CD4-positive, alpha-beta T cell (primary cell): ENCODE measurements at regions not wholly inside any gene's neighbourhood (a gene's known extent, or its start where the extent isn't known, plus 50 kb on each side); places are given as distances from the start of the nearest gene placed in this dataset.

Experiments
- ATAC-seq: fragments of 200-7000 bp; cut with Tn5 transposase; one replicate; pipeline ENCODE4 v1.10.0; 2022; ENCODE audit warnings: mild to moderate bottlenecking; ENCODE audit not compliant: poor library complexity
- CTCF ChIA-PET: fragments of 350-600 bp; sonication (Branson Sonifier 250); formaldehyde crosslinking; loops from one replicate; lab custom pipeline; 2021; ENCODE audit warnings: antibody characterized with exemption, inconsistent platforms; lab: Charles Lee
- POLR2A ChIA-PET: fragments of 350-600 bp; sonication (Branson Sonifier 250); formaldehyde crosslinking; loops from one replicate; lab custom pipeline; 2021; ENCODE audit warnings: antibody characterized with exemption, inconsistent platforms; lab: Charles Lee
- DNase-seq, 14 experiments: peaks; one replicate each; pipeline ENCODE4 v3.0.0-alpha.2; 2013 to 2020; ENCODE audit warnings: mixed read lengths in 2 of 14
- H3K27ac ChIP-seq, 2 donors: one replicate each; pipeline versions ENCODE4 v1.5.1 to v1.7.0; 2013; ENCODE audit warnings: low read length in 2 of 2, low read depth in 1 of 2, mild to moderate bottlenecking in 1 of 2
- H3K27me3 ChIP-seq, 2 experiments: 1 replicate in 1 of 2; 2 replicates in 1 of 2; pipeline versions ENCODE4 v1.6.1 to v1.7.0; 2013; ENCODE audit warnings: low read length in 2 of 2, control low read depth in 1 of 2, mild to moderate bottlenecking in 1 of 2, moderate library complexity in 1 of 2; ENCODE audit not compliant: insufficient read depth in 2 of 2, control insufficient read depth in 1 of 2
- H3K36me3 ChIP-seq: one replicate; pipeline ENCODE4 v1.6.1; 2013; ENCODE audit warnings: low read length, control low read depth; ENCODE audit not compliant: insufficient read depth
- H3K4me1 ChIP-seq: one replicate; pipeline ENCODE4 v1.6.1; 2013; ENCODE audit warnings: low read length, control low read depth; ENCODE audit not compliant: insufficient read depth
- H3K4me3 ChIP-seq: one replicate; pipeline ENCODE4 v1.5.1; 2013; ENCODE audit warnings: mild to moderate bottlenecking, low read length, moderate library complexity
- H3K9me3 ChIP-seq, 2 experiments: 1 replicate in 1 of 2; 2 replicates in 1 of 2; pipeline versions ENCODE4 v1.6.1 to v1.7.0; 2013; ENCODE audit warnings: low read length in 2 of 2, mild to moderate bottlenecking in 2 of 2, control low read depth in 1 of 2, moderate library complexity in 1 of 2; ENCODE audit not compliant: control insufficient read depth in 1 of 2, insufficient read depth in 1 of 2
- H3K27ac Mint-ChIP-seq: one replicate; pipeline ENCODE4 v1.8.0; 2020; ENCODE audit warnings: mixed read lengths
- H3K27me3 Mint-ChIP-seq: one replicate; pipeline ENCODE4 v1.8.0; 2021; ENCODE audit warnings: mixed read lengths
- H3K36me3 Mint-ChIP-seq: one replicate; pipeline ENCODE4 v1.8.0; 2021; ENCODE audit warnings: low read depth, mixed read lengths
- H3K4me1 Mint-ChIP-seq: one replicate; pipeline ENCODE4 v1.8.0; 2021; ENCODE audit warnings: low read depth, mixed read lengths
- H3K4me3 Mint-ChIP-seq: one replicate; pipeline ENCODE4 v1.8.0; 2020; ENCODE audit warnings: mild to moderate bottlenecking, mixed read lengths
- H3K9me3 Mint-ChIP-seq: one replicate; pipeline ENCODE4 v1.8.0; 2020; ENCODE audit warnings: mixed read lengths
- CTCF ChIP-seq: fragments of 200-600 bp; IDR thresholded peaks from one replicate; pipeline ENCODE4 v1.8.0; 2022; ENCODE audit warnings: antibody characterized with exemption, mild to moderate bottlenecking
- intact Hi-C, 2 experiments: fragments of 100-400 bp; cut with DNase I in 1 of 2; cut with micrococcal nuclease in 1 of 2; formaldehyde crosslinking; loops; one replicate each; pipeline versions ENCODE4 v1.15.1 to v1.9.0; 2023 to 2025; cut with DNase I, micrococcal nuclease

- no peaks in the 10 kb centered on the region for H3K36me3 ChIP-seq
- Mint-ChIP-seq H3K27me3 (no peaks in the 10 kb centered on the region), H3K4me3 (no peak overlapping the region), H3K9me3 (no peaks in the 10 kb centered on the region), H3K4me1 (no peaks in the 10 kb centered on the region), H3K36me3 (no peaks in the 10 kb centered on the region), H3K27ac (no peak overlapping the region)
- no peaks in the 10 kb centered on the region for H3K4me1 ChIP-seq
- H3K4me3 ChIP-seq = no peak overlapping the region
- no peak for ATAC-seq
- intact Hi-C loops = no loop called here
- no peak for DNase-seq
- peaks cover 0 to 9% of the 10 kb centered on the region in 2 experiments for H3K9me3 ChIP-seq
- no peaks in the 10 kb centered on the region for H3K27me3 ChIP-seq
- TF ChIP-seq CTCF = no peak
- POLR2A ChIA-PET = no interaction called here
- CTCF ChIA-PET = no interaction called here
- H3K27ac ChIP-seq = no peak overlapping the region
Observed at GRCh38 chr13:22316494-22317025, 645.7 kb downstream of the FGF9 start.

- TF ChIP-seq CTCF = no peak
- Mint-ChIP-seq H3K36me3 (no peaks in the 10 kb centered on the region), H3K4me1 (no peaks in the 10 kb centered on the region), H3K27ac (no peak overlapping the region), H3K4me3 (no peak overlapping the region), H3K27me3 (peaks cover 5% of the 10 kb centered on the region), H3K9me3 (no peaks in the 10 kb centered on the region)
- ATAC-seq (no peak), DNase-seq (no peak)
- H3K9me3 ChIP-seq = peaks cover 0 to 4% of the 10 kb centered on the region in 2 experiments
- H3K27me3 ChIP-seq = no peaks in the 10 kb centered on the region
- H3K36me3 ChIP-seq = no peaks in the 10 kb centered on the region
- H3K27ac ChIP-seq = no peak overlapping the region
- H3K4me1 ChIP-seq = no peaks in the 10 kb centered on the region
- CTCF ChIA-PET = no interaction called here
- H3K4me3 ChIP-seq = no peak overlapping the region
- POLR2A ChIA-PET = no interaction called here
- intact Hi-C loops = no loop called here
Observed at GRCh38 chr13:22320991-22321390, 650.1 kb downstream of the FGF9 start.

DNA sequence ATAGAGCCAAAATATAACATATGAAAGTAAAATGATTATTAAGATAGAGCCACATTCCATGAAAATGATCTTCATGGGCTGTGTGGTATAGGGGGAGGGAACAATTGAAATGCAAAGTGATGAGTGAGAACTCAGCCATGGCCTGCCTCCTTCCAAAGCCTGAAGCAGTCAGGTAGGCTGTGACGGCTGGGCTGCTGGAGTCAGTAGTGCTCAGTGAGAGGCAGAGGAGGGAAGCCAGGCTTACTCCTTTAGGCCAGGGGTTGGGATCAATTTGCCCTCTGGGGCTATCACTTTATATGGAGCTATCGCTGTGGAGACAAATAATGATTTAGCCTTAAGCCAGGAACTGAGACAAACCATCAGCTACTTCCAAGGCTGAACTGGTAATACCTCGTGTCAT is 654.9 kb downstream of the FGF9 start:
- Histone ChIP-seq H3K27me3 (no peaks in the 10 kb centered on the region), H3K27ac (no peak overlapping the region), H3K36me3 (no peaks in the 10 kb centered on the region), H3K4me3 (no peak overlapping the region), H3K9me3 (no peaks in the 10 kb centered on the region), H3K4me1 (no peaks in the 10 kb centered on the region)
- TF ChIP-seq CTCF = no peak
- DNase-seq = no peak
- no peak overlapping the region for H3K4me3 Mint-ChIP-seq
- peaks cover 5% of the 10 kb centered on the region for H3K27me3 Mint-ChIP-seq
- no peak overlapping the region for H3K27ac Mint-ChIP-seq
- intact Hi-C loops = no loop called here
- CTCF ChIA-PET = no interaction called here
- H3K36me3 Mint-ChIP-seq = no peaks in the 10 kb centered on the region
- POLR2A ChIA-PET = no interaction called here
- no peak for ATAC-seq
- no peaks in the 10 kb centered on the region for H3K9me3 Mint-ChIP-seq
- H3K4me1 Mint-ChIP-seq = no peaks in the 10 kb centered on the region
